ENCODE measurements at regions not wholly inside any gene's neighbourhood (a gene's known extent, or its start where the extent isn't known, plus 50 kb on each side); places are given as distances from the start of the nearest gene placed in this dataset.

DNA sequence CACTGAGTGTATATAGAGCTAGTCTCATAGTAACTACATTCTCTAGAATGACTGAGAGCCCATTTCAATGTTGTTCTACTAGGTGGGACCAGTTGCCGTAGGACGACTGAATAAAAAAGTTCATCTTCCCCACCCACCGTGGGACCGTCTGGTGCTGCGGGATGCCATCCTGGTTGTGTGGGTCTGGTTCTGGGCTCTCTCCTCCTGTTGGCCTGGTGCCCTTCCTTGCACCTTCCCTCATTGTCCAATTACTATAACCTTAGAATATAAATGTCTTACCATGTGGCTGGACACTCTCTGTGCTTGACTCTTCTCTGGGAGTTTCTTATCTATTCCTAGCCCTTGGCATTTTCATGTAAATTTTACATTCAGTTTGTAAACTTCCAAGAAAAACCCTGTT, 344.4 kb downstream of the TCERG1L start:
- H3K4me2 ChIP-seq, result no peak overlapping the region
- no peak overlapping the region for H2AFZ ChIP-seq
- no peaks in the 10 kb centered on the region for H3K79me2 ChIP-seq (replicated peaks; ENCODE audit: insufficient read depth)
- Mint-ChIP-seq H3K9me3 (peaks cover 87% of the 10 kb centered on the region), H3K27ac (no peak overlapping the region), H3K27me3 (ENCODE audit: insufficient read depth, low read depth, poor library complexity) (peaks cover 3% of the 10 kb centered on the region), H3K4me3 (no peak overlapping the region), H3K36me3 (ENCODE audit: low read depth) (peaks cover 16% of the 10 kb centered on the region), H3K4me1 (no peaks in the 10 kb centered on the region)
- H3K4me1 ChIP-seq (ENCODE audit: insufficient read depth), result no peaks in the 10 kb centered on the region
- H3K4me3 ChIP-seq, result no peak overlapping the region
- no peaks in the 10 kb centered on the region for H3K36me3 ChIP-seq (ENCODE audit: insufficient read depth)
- H3K27ac ChIP-seq (ENCODE audit: low read depth), result no peak overlapping the region
- H3K27me3 ChIP-seq (ENCODE audit: insufficient read depth), result no peaks in the 10 kb centered on the region
- TF ChIP-seq STAT1 (IDR thresholded peaks at IDR 0.05; ENCODE audit: unreplicated experiment) (no peak), EZH2phosphoT487 (IDR thresholded peaks at IDR 0.05; ENCODE audit: unreplicated experiment) (no peak), JUNB (IDR thresholded peaks at IDR 0.05; ENCODE audit: unreplicated experiment) (no peak), ZNF114 (CRISPR knock-in tag; IDR thresholded peaks at IDR 0.05) (no peak), POLR2AphosphoS5 (IDR thresholded peaks at IDR 0.05; ENCODE audit: low read depth) (no peak), ZNF331 (CRISPR knock-in tag; IDR thresholded peaks at IDR 0.05; ENCODE audit: low read depth) (no peak), CREB1 (CRISPR knock-in tag; IDR thresholded peaks at IDR 0.05; ENCODE audit: low read depth) (no peak), EZH2 (IDR thresholded peaks at IDR 0.05; ENCODE audit: low read depth, unreplicated experiment) (no peak), ETS1 (IDR thresholded peaks at IDR 0.05) (no peak), NANOG (IDR thresholded peaks at IDR 0.05; ENCODE audit: borderline replicate concordance) (no peak)
- TF ChIP-seq, protein P1, sequence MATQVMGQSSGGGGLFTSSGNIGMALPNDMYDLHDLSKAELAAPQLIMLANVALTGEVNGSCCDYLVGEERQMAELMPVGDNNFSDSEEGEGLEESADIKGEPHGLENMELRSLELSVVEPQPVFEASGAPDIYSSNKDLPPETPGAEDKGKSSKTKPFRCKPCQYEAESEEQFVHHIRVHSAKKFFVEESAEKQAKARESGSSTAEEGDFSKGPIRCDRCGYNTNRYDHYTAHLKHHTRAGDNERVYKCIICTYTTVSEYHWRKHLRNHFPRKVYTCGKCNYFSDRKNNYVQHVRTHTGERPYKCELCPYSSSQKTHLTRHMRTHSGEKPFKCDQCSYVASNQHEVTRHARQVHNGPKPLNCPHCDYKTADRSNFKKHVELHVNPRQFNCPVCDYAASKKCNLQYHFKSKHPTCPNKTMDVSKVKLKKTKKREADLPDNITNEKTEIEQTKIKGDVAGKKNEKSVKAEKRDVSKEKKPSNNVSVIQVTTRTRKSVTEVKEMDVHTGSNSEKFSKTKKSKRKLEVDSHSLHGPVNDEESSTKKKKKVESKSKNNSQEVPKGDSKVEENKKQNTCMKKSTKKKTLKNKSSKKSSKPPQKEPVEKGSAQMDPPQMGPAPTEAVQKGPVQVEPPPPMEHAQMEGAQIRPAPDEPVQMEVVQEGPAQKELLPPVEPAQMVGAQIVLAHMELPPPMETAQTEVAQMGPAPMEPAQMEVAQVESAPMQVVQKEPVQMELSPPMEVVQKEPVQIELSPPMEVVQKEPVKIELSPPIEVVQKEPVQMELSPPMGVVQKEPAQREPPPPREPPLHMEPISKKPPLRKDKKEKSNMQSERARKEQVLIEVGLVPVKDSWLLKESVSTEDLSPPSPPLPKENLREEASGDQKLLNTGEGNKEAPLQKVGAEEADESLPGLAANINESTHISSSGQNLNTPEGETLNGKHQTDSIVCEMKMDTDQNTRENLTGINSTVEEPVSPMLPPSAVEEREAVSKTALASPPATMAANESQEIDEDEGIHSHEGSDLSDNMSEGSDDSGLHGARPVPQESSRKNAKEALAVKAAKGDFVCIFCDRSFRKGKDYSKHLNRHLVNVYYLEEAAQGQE (IDR thresholded peaks at IDR 0.05; ENCODE audit: unreplicated experiment), result no peak
- TF ChIP-seq, protein P2, sequence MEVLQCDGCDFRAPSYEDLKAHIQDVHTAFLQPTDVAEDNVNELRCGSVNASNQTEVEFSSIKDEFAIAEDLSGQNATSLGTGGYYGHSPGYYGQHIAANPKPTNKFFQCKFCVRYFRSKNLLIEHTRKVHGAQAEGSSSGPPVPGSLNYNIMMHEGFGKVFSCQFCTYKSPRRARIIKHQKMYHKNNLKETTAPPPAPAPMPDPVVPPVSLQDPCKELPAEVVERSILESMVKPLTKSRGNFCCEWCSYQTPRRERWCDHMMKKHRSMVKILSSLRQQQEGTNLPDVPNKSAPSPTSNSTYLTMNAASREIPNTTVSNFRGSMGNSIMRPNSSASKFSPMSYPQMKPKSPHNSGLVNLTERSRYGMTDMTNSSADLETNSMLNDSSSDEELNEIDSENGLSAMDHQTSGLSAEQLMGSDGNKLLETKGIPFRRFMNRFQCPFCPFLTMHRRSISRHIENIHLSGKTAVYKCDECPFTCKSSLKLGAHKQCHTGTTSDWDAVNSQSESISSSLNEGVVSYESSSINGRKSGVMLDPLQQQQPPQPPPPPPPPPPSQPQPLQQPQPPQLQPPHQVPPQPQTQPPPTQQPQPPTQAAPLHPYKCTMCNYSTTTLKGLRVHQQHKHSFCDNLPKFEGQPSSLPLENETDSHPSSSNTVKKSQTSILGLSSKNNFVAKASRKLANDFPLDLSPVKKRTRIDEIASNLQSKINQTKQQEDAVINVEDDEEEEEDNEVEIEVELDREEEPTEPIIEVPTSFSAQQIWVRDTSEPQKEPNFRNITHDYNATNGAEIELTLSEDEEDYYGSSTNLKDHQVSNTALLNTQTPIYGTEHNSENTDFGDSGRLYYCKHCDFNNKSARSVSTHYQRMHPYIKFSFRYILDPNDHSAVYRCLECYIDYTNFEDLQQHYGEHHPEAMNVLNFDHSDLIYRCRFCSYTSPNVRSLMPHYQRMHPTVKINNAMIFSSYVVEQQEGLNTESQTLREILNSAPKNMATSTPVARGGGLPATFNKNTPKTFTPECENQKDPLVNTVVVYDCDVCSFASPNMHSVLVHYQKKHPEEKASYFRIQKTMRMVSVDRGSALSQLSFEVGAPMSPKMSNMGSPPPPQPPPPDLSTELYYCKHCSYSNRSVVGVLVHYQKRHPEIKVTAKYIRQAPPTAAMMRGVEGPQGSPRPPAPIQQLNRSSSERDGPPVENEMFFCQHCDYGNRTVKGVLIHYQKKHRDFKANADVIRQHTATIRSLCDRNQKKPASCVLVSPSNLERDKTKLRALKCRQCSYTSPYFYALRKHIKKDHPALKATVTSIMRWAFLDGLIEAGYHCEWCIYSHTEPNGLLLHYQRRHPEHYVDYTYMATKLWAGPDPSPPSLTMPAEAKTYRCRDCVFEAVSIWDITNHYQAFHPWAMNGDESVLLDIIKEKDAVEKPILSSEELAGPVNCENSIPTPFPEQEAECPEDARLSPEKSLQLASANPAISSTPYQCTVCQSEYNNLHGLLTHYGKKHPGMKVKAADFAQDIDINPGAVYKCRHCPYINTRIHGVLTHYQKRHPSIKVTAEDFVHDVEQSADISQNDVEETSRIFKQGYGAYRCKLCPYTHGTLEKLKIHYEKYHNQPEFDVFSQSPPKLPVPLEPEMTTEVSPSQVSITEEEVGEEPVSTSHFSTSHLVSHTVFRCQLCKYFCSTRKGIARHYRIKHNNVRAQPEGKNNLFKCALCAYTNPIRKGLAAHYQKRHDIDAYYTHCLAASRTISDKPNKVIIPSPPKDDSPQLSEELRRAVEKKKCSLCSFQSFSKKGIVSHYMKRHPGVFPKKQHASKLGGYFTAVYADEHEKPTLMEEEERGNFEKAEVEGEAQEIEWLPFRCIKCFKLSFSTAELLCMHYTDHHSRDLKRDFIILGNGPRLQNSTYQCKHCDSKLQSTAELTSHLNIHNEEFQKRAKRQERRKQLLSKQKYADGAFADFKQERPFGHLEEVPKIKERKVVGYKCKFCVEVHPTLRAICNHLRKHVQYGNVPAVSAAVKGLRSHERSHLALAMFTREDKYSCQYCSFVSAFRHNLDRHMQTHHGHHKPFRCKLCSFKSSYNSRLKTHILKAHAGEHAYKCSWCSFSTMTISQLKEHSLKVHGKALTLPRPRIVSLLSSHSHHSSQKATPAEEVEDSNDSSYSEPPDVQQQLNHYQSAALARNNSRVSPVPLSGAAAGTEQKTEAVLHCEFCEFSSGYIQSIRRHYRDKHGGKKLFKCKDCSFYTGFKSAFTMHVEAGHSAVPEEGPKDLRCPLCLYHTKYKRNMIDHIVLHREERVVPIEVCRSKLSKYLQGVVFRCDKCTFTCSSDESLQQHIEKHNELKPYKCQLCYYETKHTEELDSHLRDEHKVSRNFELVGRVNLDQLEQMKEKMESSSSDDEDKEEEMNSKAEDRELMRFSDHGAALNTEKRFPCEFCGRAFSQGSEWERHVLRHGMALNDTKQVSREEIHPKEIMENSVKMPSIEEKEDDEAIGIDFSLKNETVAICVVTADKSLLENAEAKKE (CRISPR knock-in tag; IDR thresholded peaks at IDR 0.05), result no peak
- TF ChIP-seq, protein P3, sequence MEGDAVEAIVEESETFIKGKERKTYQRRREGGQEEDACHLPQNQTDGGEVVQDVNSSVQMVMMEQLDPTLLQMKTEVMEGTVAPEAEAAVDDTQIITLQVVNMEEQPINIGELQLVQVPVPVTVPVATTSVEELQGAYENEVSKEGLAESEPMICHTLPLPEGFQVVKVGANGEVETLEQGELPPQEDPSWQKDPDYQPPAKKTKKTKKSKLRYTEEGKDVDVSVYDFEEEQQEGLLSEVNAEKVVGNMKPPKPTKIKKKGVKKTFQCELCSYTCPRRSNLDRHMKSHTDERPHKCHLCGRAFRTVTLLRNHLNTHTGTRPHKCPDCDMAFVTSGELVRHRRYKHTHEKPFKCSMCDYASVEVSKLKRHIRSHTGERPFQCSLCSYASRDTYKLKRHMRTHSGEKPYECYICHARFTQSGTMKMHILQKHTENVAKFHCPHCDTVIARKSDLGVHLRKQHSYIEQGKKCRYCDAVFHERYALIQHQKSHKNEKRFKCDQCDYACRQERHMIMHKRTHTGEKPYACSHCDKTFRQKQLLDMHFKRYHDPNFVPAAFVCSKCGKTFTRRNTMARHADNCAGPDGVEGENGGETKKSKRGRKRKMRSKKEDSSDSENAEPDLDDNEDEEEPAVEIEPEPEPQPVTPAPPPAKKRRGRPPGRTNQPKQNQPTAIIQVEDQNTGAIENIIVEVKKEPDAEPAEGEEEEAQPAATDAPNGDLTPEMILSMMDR (conservative IDR thresholded peaks at IDR 0.05; ENCODE audit: low read depth in 2 of 2), result no peak
- H3F3A ChIP-seq (replicated peaks; ENCODE audit: low read depth), result no peaks in the 10 kb centered on the region
- no peaks in the 10 kb centered on the region for H4K20me1 ChIP-seq (replicated peaks; ENCODE audit: insufficient read depth)
- H3K9me2 ChIP-seq (ENCODE audit: insufficient read depth), result no peaks in the 10 kb centered on the region
- no peak for ATAC-seq
- no peak for DNase-seq (ENCODE audit: low spot score)

Measured in GM23338 (cell line).